ENCODE measurements at regions not wholly inside any gene's neighbourhood (a gene's known extent, or its start where the extent isn't known, plus 50 kb on each side); places are given as distances from the start of the nearest gene placed in this dataset.

GRCh38 chr2:9758741-9759140, 84.5 kb upstream of the TAF1B start:
- peak; percentile 65 for DNase-seq

- DNase-seq = no peak
Measured at GRCh38 chr2:9760069-9760901, 83.0 kb upstream of the TAF1B start.

GRCh38 chr2:9760902-9761228, 82.4 kb upstream of the TAF1B start:
- DNase-seq = no peak

GRCh38 chr2:9761577-9761976, 81.7 kb upstream of the TAF1B start:
- DNase-seq = no peak

GRCh38 chr2:9762164-9762563, 81.1 kb upstream of the TAF1B start:
- no peak for DNase-seq

- DNase-seq = no peak
Measured at GRCh38 chr2:9762941-9763340, 80.3 kb upstream of the TAF1B start.

GRCh38 chr2:9763356-9764152, 79.7 kb upstream of the TAF1B start:
- no peak for DNase-seq

GRCh38 chr2:9764153-9764778, 79.0 kb upstream of the TAF1B start:
- no peak for DNase-seq

- no peak for DNase-seq
Measured at GRCh38 chr2:9765611-9766531, 77.4 kb upstream of the TAF1B start.

GRCh38 chr2:9767656-9768281, 75.5 kb upstream of the TAF1B start:
- no peak for DNase-seq

- peak; percentile 60 for DNase-seq
Measured at GRCh38 chr2:9768388-9768787, 74.9 kb upstream of the TAF1B start.

- DNase-seq = no peak
Measured at GRCh38 chr2:9769171-9770005, 73.9 kb upstream of the TAF1B start.

GRCh38 chr2:9770006-9770307, 73.3 kb upstream of the TAF1B start:
- DNase-seq = no peak

GRCh38 chr2:9770308-9771100, 72.8 kb upstream of the TAF1B start:
- peak; percentile 63 for DNase-seq

- DNase-seq = no peak
Measured at GRCh38 chr2:9771101-9771449, 72.2 kb upstream of the TAF1B start.

- no peak for DNase-seq
Measured at GRCh38 chr2:9771481-9772017, 71.7 kb upstream of the TAF1B start.

- DNase-seq = no peak
Measured at GRCh38 chr2:9772035-9772998, 71.0 kb upstream of the TAF1B start.

- DNase-seq = no peak
Measured at GRCh38 chr2:9772999-9773902, 70.0 kb upstream of the TAF1B start.
